SK-N-SH (cell line): ENCODE measurements at regions not wholly inside any gene's neighbourhood (a gene's known extent, or its start where the extent isn't known, plus 50 kb on each side); places are given as distances from the start of the nearest gene placed in this dataset.

Source experiments
- CTCF ChIA-PET: fragments of 300-600, 350-600 bp; formaldehyde crosslinking; extraction: SDS; loops from one replicate; lab custom pipeline; 2021; lab: Yijun Ruan, JAX
- POLR2A ChIA-PET: fragments of 350-600 bp; sonication (Branson Sonifier 250); formaldehyde crosslinking; extraction: SDS; loops from one replicate; lab custom pipeline; 2020; ENCODE audit warnings: antibody characterized with exemption, inconsistent platforms; lab: Yijun Ruan, JAX
- DNase-seq: peaks from one replicate; pipeline ENCODE4 v3.0.0; 2012
- H2AFZ ChIP-seq: fragments of 200-600 bp; sonication (generic); 2 replicates; pipeline ENCODE4 v1.8.1; 2016; ENCODE audit warnings: antibody characterized with exemption, mild to moderate bottlenecking, low read depth
- H3F3A ChIP-seq: fragments of 200-600 bp; sonication (generic); replicated peaks from 2 replicates; pipeline ENCODE3; 2016; ENCODE audit warnings: antibody characterized with exemption, mild to moderate bottlenecking; ENCODE audit not compliant: insufficient read depth
- H3K27ac ChIP-seq, 2 experiments: fragments of 200-500 bp in 1 of 2; fragments of 200-600 bp in 1 of 2; sonication (Bioruptor generic) in 1 of 2; sonication (generic), shearing (Covaris generic) in 1 of 2; 2 replicates each; pipeline versions ENCODE4 v1.5.1 to v1.6.1; 2014 to 2016; ENCODE audit warnings: low read depth in 2 of 2, inconsistent platforms in 1 of 2, low read length in 1 of 2, mild to moderate bottlenecking in 1 of 2, mixed read lengths in 1 of 2
- H3K27me3 ChIP-seq: fragments of 200-600 bp; sonication (generic), shearing (Covaris generic); 2 replicates; pipeline ENCODE4 v1.6.1; 2016; ENCODE audit warnings: mixed run types; ENCODE audit not compliant: insufficient read depth
- H3K36me3 ChIP-seq, 2 experiments: fragments of 200-500 bp in 1 of 2; fragments of 200-600 bp in 1 of 2; sonication (Bioruptor generic) in 1 of 2; sonication (generic) in 1 of 2; replicated peaks in 1 of 2; 2 replicates each; pipeline versions ENCODE3 to v1.5.1; 2014 to 2016; ENCODE audit warnings: low read length in 1 of 2, mild to moderate bottlenecking in 1 of 2; ENCODE audit not compliant: insufficient read depth in 2 of 2, control insufficient read depth in 1 of 2
- H3K4me1 ChIP-seq, 2 experiments: fragments of 200-500 bp in 1 of 2; fragments of 200-600 bp in 1 of 2; sonication (Bioruptor generic) in 1 of 2; sonication (generic), shearing (Covaris generic) in 1 of 2; 2 replicates each; pipeline versions ENCODE4 v1.5.1 to v1.6.1; 2014 to 2016; ENCODE audit warnings: low read depth in 1 of 2, low read length in 1 of 2, mixed run types in 1 of 2; ENCODE audit not compliant: insufficient read depth in 2 of 2, control insufficient read depth in 1 of 2
- H3K4me2 ChIP-seq: fragments of 200-600 bp; sonication (generic), shearing (Covaris generic); 2 replicates; pipeline ENCODE4 v1.6.1; 2017; ENCODE audit warnings: mixed run types
- H3K4me3 ChIP-seq, 2 experiments: fragments of 200-500 bp in 1 of 2; fragments of 200-600 bp in 1 of 2; sonication (Bioruptor generic) in 1 of 2; sonication (generic), shearing (Covaris generic) in 1 of 2; 2 replicates each; pipeline versions ENCODE4 v1.5.1 to v1.8.1; 2014 to 2016; ENCODE audit warnings: low read depth in 2 of 2, inconsistent platforms in 1 of 2, low read length in 1 of 2, mild to moderate bottlenecking in 1 of 2, mixed read lengths in 1 of 2, moderate library complexity in 1 of 2
- H3K79me2 ChIP-seq: fragments of 200-600 bp; sonication (generic); 2 replicates; pipeline ENCODE4 v1.8.1; 2017; ENCODE audit warnings: mild to moderate bottlenecking; ENCODE audit not compliant: insufficient read depth
- H3K9ac ChIP-seq: fragments of 200-600 bp; sonication (generic); 2 replicates; pipeline ENCODE4 v1.6.1; 2017; ENCODE audit warnings: mixed run types
- H3K9me2 ChIP-seq: fragments of 200-600 bp; sonication (generic); 2 replicates; pipeline ENCODE4 v1.6.1; 2017; ENCODE audit warnings: mixed run types
- H3K9me3 ChIP-seq: fragments of 200-600 bp; sonication (generic); 2 replicates; pipeline ENCODE4 v1.6.1; 2017; ENCODE audit warnings: mixed run types, mild to moderate bottlenecking, moderate library complexity
- H4K20me1 ChIP-seq: fragments of 200-600 bp; sonication (generic); 2 replicates; pipeline ENCODE4 v1.6.1; 2017; ENCODE audit warnings: mild to moderate bottlenecking, mixed run types; ENCODE audit not compliant: insufficient read depth
- CHD2 ChIP-seq: fragments of 150-350 bp; IDR thresholded peaks from 2 replicates; pipeline ENCODE4 v1.6.1; 2018; ENCODE audit warnings: low read length; ENCODE audit not compliant: partially characterized antibody
- CTCF ChIP-seq: fragments of 200-600 bp; sonication (generic); IDR thresholded peaks from 2 replicates; pipeline ENCODE4 v1.6.1; 2017; ENCODE audit warnings: antibody characterized with exemption, mild to moderate bottlenecking, moderate library complexity
- FOXM1 ChIP-seq: IDR thresholded peaks from 2 replicates; pipeline ENCODE4 v1.4.0; 2012; ENCODE audit warnings: low read depth, mild to moderate bottlenecking
- GABPA ChIP-seq: IDR thresholded peaks from 2 replicates; pipeline ENCODE4 v1.4.0; 2012; ENCODE audit warnings: low read depth, mild to moderate bottlenecking
- IRF3 ChIP-seq: fragments of 150-350 bp; IDR thresholded peaks from 2 replicates; pipeline ENCODE4 v1.6.1; 2016; ENCODE audit warnings: mild to moderate bottlenecking, low read depth, low read length
- JUND ChIP-seq: IDR thresholded peaks from 2 replicates; pipeline ENCODE4 v1.4.0; 2012
- NFIC ChIP-seq: IDR thresholded peaks from 2 replicates; pipeline ENCODE4 v1.4.0; 2012; ENCODE audit warnings: borderline replicate concordance
- NRF1 ChIP-seq: IDR thresholded peaks from 2 replicates; pipeline ENCODE4 v1.6.1; 2012; ENCODE audit warnings: low read depth, mild to moderate bottlenecking, low read length
- RAD21 ChIP-seq: IDR thresholded peaks from 2 replicates; pipeline ENCODE4 v1.6.1; 2012; ENCODE audit warnings: mild to moderate bottlenecking, low read length
- RCOR1 ChIP-seq: fragments of 150-350 bp; IDR thresholded peaks from 2 replicates; pipeline ENCODE4 v1.6.1; 2017; ENCODE audit warnings: antibody characterized with exemption, low read length
- RFX5 ChIP-seq: IDR thresholded peaks from 2 replicates; pipeline ENCODE4 v1.6.1; 2012; ENCODE audit warnings: mild to moderate bottlenecking, improper control_type of control experiment, low read length
- TAF1 ChIP-seq: IDR thresholded peaks from 2 replicates; pipeline ENCODE4 v1.6.1; 2012; ENCODE audit warnings: low read depth, mild to moderate bottlenecking, low read length, moderate library complexity, borderline replicate concordance
- TCF12 ChIP-seq: IDR thresholded peaks from 2 replicates; pipeline ENCODE4 v1.4.0; 2012
- WGBS: methylation state at CpG from one replicate; pipeline ENCODE4 v1.1.6; 2017; ENCODE audit warnings: low lambda C conversion rate; 5-methylcytosine and 5-hydroxymethylcytosine counted together
- TF ChIP-seq, protein P1 (sequence below): IDR thresholded peaks from 2 replicates; pipeline ENCODE4 v1.4.0; 2012; ENCODE audit warnings: low read depth

GRCh38 chr20:19945732-19946670, 71.2 kb upstream of the NAA20 start:
- H3K4me2 ChIP-seq, result no peak overlapping the region
- no peak overlapping the region for H2AFZ ChIP-seq
- DNase-seq, result no peak
- 94% methylated on average over 14 of the region's 14 CpGs for WGBS
- no peaks in the 10 kb centered on the region for H3K79me2 ChIP-seq
- no peak overlapping the region for H3K9ac ChIP-seq
- TF ChIP-seq RAD21, result no peak
- TF ChIP-seq GABPA, result no peak
- no peak for TF ChIP-seq NFIC
- no peak for TF ChIP-seq JUND
- TF ChIP-seq RFX5, result no peak
- TF ChIP-seq CHD2, result no peak
- TF ChIP-seq FOXM1, result no peak
- TF ChIP-seq IRF3, result no peak
- TF ChIP-seq TAF1, result no peak
- no peak for TF ChIP-seq NRF1
- TF ChIP-seq RCOR1, result no peak
- TF ChIP-seq, protein P1, sequence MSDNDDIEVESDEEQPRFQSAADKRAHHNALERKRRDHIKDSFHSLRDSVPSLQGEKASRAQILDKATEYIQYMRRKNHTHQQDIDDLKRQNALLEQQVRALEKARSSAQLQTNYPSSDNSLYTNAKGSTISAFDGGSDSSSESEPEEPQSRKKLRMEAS, result no peak
- TF ChIP-seq, all 33 proteins: peak for 0
- H3K9me3 ChIP-seq, result no peaks in the 10 kb centered on the region
- H3K36me3 ChIP-seq, result peaks cover 0 to 3% of the 10 kb centered on the region in 2 experiments
- H3F3A ChIP-seq, result no peaks in the 10 kb centered on the region
- H3K27ac ChIP-seq, result peak overlapping the region in 1 of 2 experiments; percentile 31; a peak in 1 of 4 replicates
- CTCF ChIA-PET, result interaction anchor here (0.7 kb wide), 1 partner anchor 15 kb away, joined by 4 read pairs; no protein-coding TSS in a partner anchor
- H3K27me3 ChIP-seq, result no peaks in the 10 kb centered on the region
- no peaks in the 10 kb centered on the region for H4K20me1 ChIP-seq
- no peaks in the 10 kb centered on the region for H3K9me2 ChIP-seq
- POLR2A ChIA-PET, result no interaction called here
- H3K4me1 ChIP-seq, result peaks cover 0 to 15% of the 10 kb centered on the region in 2 experiments; a peak in 2 of 4 replicates
- no peak overlapping the region for H3K4me3 ChIP-seq

DNA sequence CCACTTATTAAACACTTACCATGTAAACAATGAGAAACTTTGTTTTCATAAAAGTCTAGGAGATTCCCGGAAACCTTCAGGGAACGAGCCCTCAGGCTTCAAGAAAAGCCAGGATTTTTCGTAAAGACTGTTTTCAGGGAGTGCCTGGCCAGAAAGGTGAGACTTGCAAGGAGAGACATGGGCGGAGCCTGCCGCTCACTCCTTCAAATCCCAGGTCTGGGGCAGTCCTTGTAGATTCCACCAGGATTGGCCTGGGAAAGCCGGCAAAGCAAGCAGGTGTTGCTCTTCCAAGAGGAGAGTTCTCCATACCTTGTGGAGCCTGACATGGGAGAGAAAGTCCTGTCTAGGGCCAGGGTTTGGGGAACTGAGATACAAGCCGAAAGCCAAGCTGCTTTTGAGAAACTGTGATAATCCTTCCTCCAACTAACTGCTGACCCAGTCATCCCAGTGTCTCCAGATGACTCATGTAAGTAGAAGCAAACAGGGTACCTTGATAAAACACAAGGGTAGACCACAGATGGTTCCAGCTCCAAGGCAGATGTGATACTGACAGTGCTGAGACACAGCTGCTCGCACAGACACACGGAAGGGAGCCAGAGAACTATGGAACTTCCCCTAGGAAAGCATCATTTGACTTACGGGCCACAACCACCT, 69.4 kb upstream of the NAA20 start:
- 90% methylated on average over 10 of the region's 10 CpGs for WGBS
- Histone ChIP-seq H4K20me1 (no peaks in the 10 kb centered on the region), H3K9me2 (no peaks in the 10 kb centered on the region), H3K4me3 (no peak overlapping the region), H3K27ac (no peak overlapping the region), H3K27me3 (no peaks in the 10 kb centered on the region), H3K4me2 (no peak overlapping the region), H3F3A (no peaks in the 10 kb centered on the region), H3K4me1 (peaks cover 0 to 15% of the 10 kb centered on the region in 2 experiments; a peak in 2 of 4 replicates), H3K9me3 (no peaks in the 10 kb centered on the region), H3K79me2 (no peaks in the 10 kb centered on the region), H3K9ac (no peak overlapping the region), H3K36me3 (peaks cover 0 to 3% of the 10 kb centered on the region in 2 experiments), H2AFZ (no peak overlapping the region)
- no peak for DNase-seq
- TF ChIP-seq TCF12 (0 out of 2 replicates have a peak, but pooled peaks have one; percentile 21), RAD21 (no peak), FOXM1 (no peak), CTCF (no peak)
- ChIA-PET POLR2A (no interaction called here), CTCF (no interaction called here)
